ENCODE measurements at regions not wholly inside any gene's neighbourhood (a gene's known extent, or its start where the extent isn't known, plus 50 kb on each side); places are given as distances from the start of the nearest gene placed in this dataset.

- Mint-ChIP-seq H3K27me3 (ENCODE audit: low read depth) (no peaks in the 10 kb centered on the region), H3K9me3 (ENCODE audit: low read depth) (no peaks in the 10 kb centered on the region), H3K27ac (ENCODE audit: unreplicated experiment) (no peak overlapping the region), H3K4me3 (ENCODE audit: unreplicated experiment) (no peak overlapping the region), H3K36me3 (ENCODE audit: low read depth) (no peaks in the 10 kb centered on the region), H3K4me1 (ENCODE audit: low read depth) (peaks cover 9% of the 10 kb centered on the region)
- no peak for TF ChIP-seq CTCF (IDR thresholded peaks at IDR 0.05)
- DNase-seq (ENCODE audit: low spot score) = no peak
These were observed 137.2 kb downstream of the CYSLTR2 start for GRCh38 chr13:48790966-48791365.

GRCh38 chr13:48797127-48797526 lies 143.4 kb downstream of the CYSLTR2 start:
- no peaks in the 10 kb centered on the region for H3K27me3 Mint-ChIP-seq (ENCODE audit: low read depth)
- no peak overlapping the region for H3K27ac Mint-ChIP-seq (ENCODE audit: unreplicated experiment)
- H3K36me3 Mint-ChIP-seq (ENCODE audit: low read depth) = no peaks in the 10 kb centered on the region
- DNase-seq (ENCODE audit: low spot score) = no peak
- H3K4me3 Mint-ChIP-seq (ENCODE audit: unreplicated experiment) = no peak overlapping the region
- peaks cover under 1% of the 10 kb centered on the region for H3K4me1 Mint-ChIP-seq (ENCODE audit: low read depth)
- TF ChIP-seq CTCF (IDR thresholded peaks at IDR 0.05) = no peak
- peaks cover 12% of the 10 kb centered on the region for H3K9me3 Mint-ChIP-seq (ENCODE audit: low read depth)

- H3K27ac Mint-ChIP-seq (ENCODE audit: unreplicated experiment) = no peak overlapping the region
- peaks cover 12% of the 10 kb centered on the region for H3K9me3 Mint-ChIP-seq (ENCODE audit: low read depth)
- no peak for DNase-seq (ENCODE audit: low spot score)
- no peaks in the 10 kb centered on the region for H3K4me1 Mint-ChIP-seq (ENCODE audit: low read depth)
- no peaks in the 10 kb centered on the region for H3K27me3 Mint-ChIP-seq (ENCODE audit: low read depth)
- H3K4me3 Mint-ChIP-seq (ENCODE audit: unreplicated experiment) = no peak overlapping the region
- no peaks in the 10 kb centered on the region for H3K36me3 Mint-ChIP-seq (ENCODE audit: low read depth)
- TF ChIP-seq CTCF (IDR thresholded peaks at IDR 0.05) = no peak
These were observed 144.0 kb downstream of the CYSLTR2 start for GRCh38 chr13:48797761-48798160.

GRCh38 chr13:48798180-48798579 lies 144.5 kb downstream of the CYSLTR2 start:
- no peaks in the 10 kb centered on the region for H3K27me3 Mint-ChIP-seq (ENCODE audit: low read depth)
- H3K4me3 Mint-ChIP-seq (ENCODE audit: unreplicated experiment) = no peak overlapping the region
- TF ChIP-seq CTCF (IDR thresholded peaks at IDR 0.05) = no peak
- DNase-seq (ENCODE audit: low spot score) = no peak
- peaks cover 12% of the 10 kb centered on the region for H3K9me3 Mint-ChIP-seq (ENCODE audit: low read depth)
- no peaks in the 10 kb centered on the region for H3K4me1 Mint-ChIP-seq (ENCODE audit: low read depth)
- no peak overlapping the region for H3K27ac Mint-ChIP-seq (ENCODE audit: unreplicated experiment)
- no peaks in the 10 kb centered on the region for H3K36me3 Mint-ChIP-seq (ENCODE audit: low read depth)

- TF ChIP-seq CTCF (IDR thresholded peaks at IDR 0.05) = no peak
- Mint-ChIP-seq H3K27ac (ENCODE audit: unreplicated experiment) (no peak overlapping the region), H3K27me3 (ENCODE audit: low read depth) (no peaks in the 10 kb centered on the region), H3K36me3 (ENCODE audit: low read depth) (no peaks in the 10 kb centered on the region), H3K9me3 (ENCODE audit: low read depth) (peaks cover 22% of the 10 kb centered on the region), H3K4me3 (ENCODE audit: unreplicated experiment) (no peak overlapping the region), H3K4me1 (ENCODE audit: low read depth) (no peaks in the 10 kb centered on the region)
- DNase-seq (ENCODE audit: low spot score) = no peak
These were observed 147.5 kb downstream of the CYSLTR2 start for GRCh38 chr13:48801255-48801654.

Data from chondrocyte (in vitro differentiated cells).